SK-N-SH (cell line): ENCODE measurements at regions not wholly inside any gene's neighbourhood (a gene's known extent, or its start where the extent isn't known, plus 50 kb on each side); places are given as distances from the start of the nearest gene placed in this dataset.

ENCODE experiments used
- CTCF ChIA-PET: fragments of 300-600, 350-600 bp; formaldehyde crosslinking; extraction: SDS; loops from one replicate; lab custom pipeline; 2021; lab: Yijun Ruan, JAX
- POLR2A ChIA-PET: fragments of 350-600 bp; sonication (Branson Sonifier 250); formaldehyde crosslinking; extraction: SDS; loops from one replicate; lab custom pipeline; 2020; ENCODE audit warnings: antibody characterized with exemption, inconsistent platforms; lab: Yijun Ruan, JAX
- DNase-seq: peaks from one replicate; pipeline ENCODE4 v3.0.0; 2012
- H2AFZ ChIP-seq: fragments of 200-600 bp; sonication (generic); 2 replicates; pipeline ENCODE4 v1.8.1; 2016; ENCODE audit warnings: antibody characterized with exemption, mild to moderate bottlenecking, low read depth
- H3F3A ChIP-seq: fragments of 200-600 bp; sonication (generic); replicated peaks from 2 replicates; pipeline ENCODE3; 2016; ENCODE audit warnings: antibody characterized with exemption, mild to moderate bottlenecking; ENCODE audit not compliant: insufficient read depth
- H3K27ac ChIP-seq, 2 experiments: fragments of 200-500 bp in 1 of 2; fragments of 200-600 bp in 1 of 2; sonication (Bioruptor generic) in 1 of 2; sonication (generic), shearing (Covaris generic) in 1 of 2; 2 replicates each; pipeline versions ENCODE4 v1.5.1 to v1.6.1; 2014 to 2016; ENCODE audit warnings: low read depth in 2 of 2, inconsistent platforms in 1 of 2, low read length in 1 of 2, mild to moderate bottlenecking in 1 of 2, mixed read lengths in 1 of 2
- H3K27me3 ChIP-seq: fragments of 200-600 bp; sonication (generic), shearing (Covaris generic); 2 replicates; pipeline ENCODE4 v1.6.1; 2016; ENCODE audit warnings: mixed run types; ENCODE audit not compliant: insufficient read depth
- H3K36me3 ChIP-seq, 2 experiments: fragments of 200-500 bp in 1 of 2; fragments of 200-600 bp in 1 of 2; sonication (Bioruptor generic) in 1 of 2; sonication (generic) in 1 of 2; replicated peaks in 1 of 2; 2 replicates each; pipeline versions ENCODE3 to v1.5.1; 2014 to 2016; ENCODE audit warnings: low read length in 1 of 2, mild to moderate bottlenecking in 1 of 2; ENCODE audit not compliant: insufficient read depth in 2 of 2, control insufficient read depth in 1 of 2
- H3K4me1 ChIP-seq, 2 experiments: fragments of 200-500 bp in 1 of 2; fragments of 200-600 bp in 1 of 2; sonication (Bioruptor generic) in 1 of 2; sonication (generic), shearing (Covaris generic) in 1 of 2; 2 replicates each; pipeline versions ENCODE4 v1.5.1 to v1.6.1; 2014 to 2016; ENCODE audit warnings: low read depth in 1 of 2, low read length in 1 of 2, mixed run types in 1 of 2; ENCODE audit not compliant: insufficient read depth in 2 of 2, control insufficient read depth in 1 of 2
- H3K4me2 ChIP-seq: fragments of 200-600 bp; sonication (generic), shearing (Covaris generic); 2 replicates; pipeline ENCODE4 v1.6.1; 2017; ENCODE audit warnings: mixed run types
- H3K4me3 ChIP-seq, 2 experiments: fragments of 200-500 bp in 1 of 2; fragments of 200-600 bp in 1 of 2; sonication (Bioruptor generic) in 1 of 2; sonication (generic), shearing (Covaris generic) in 1 of 2; 2 replicates each; pipeline versions ENCODE4 v1.5.1 to v1.8.1; 2014 to 2016; ENCODE audit warnings: low read depth in 2 of 2, inconsistent platforms in 1 of 2, low read length in 1 of 2, mild to moderate bottlenecking in 1 of 2, mixed read lengths in 1 of 2, moderate library complexity in 1 of 2
- H3K79me2 ChIP-seq: fragments of 200-600 bp; sonication (generic); 2 replicates; pipeline ENCODE4 v1.8.1; 2017; ENCODE audit warnings: mild to moderate bottlenecking; ENCODE audit not compliant: insufficient read depth
- H3K9ac ChIP-seq: fragments of 200-600 bp; sonication (generic); 2 replicates; pipeline ENCODE4 v1.6.1; 2017; ENCODE audit warnings: mixed run types
- H3K9me2 ChIP-seq: fragments of 200-600 bp; sonication (generic); 2 replicates; pipeline ENCODE4 v1.6.1; 2017; ENCODE audit warnings: mixed run types
- H3K9me3 ChIP-seq: fragments of 200-600 bp; sonication (generic); 2 replicates; pipeline ENCODE4 v1.6.1; 2017; ENCODE audit warnings: mixed run types, mild to moderate bottlenecking, moderate library complexity
- H4K20me1 ChIP-seq: fragments of 200-600 bp; sonication (generic); 2 replicates; pipeline ENCODE4 v1.6.1; 2017; ENCODE audit warnings: mild to moderate bottlenecking, mixed run types; ENCODE audit not compliant: insufficient read depth
- CHD2 ChIP-seq: fragments of 150-350 bp; IDR thresholded peaks from 2 replicates; pipeline ENCODE4 v1.6.1; 2018; ENCODE audit warnings: low read length; ENCODE audit not compliant: partially characterized antibody
- FOSL2 ChIP-seq: IDR thresholded peaks from 2 replicates; pipeline ENCODE4 v1.4.0; 2012; ENCODE audit warnings: low read depth, mild to moderate bottlenecking, moderate library complexity, borderline replicate concordance
- FOXJ3 ChIP-seq: sonication (generic); formaldehyde crosslinking; IDR thresholded peaks from 2 replicates; pipeline ENCODE4 v1.5.1; 2020; ENCODE audit warnings: mild to moderate bottlenecking, missing genetic modification reagents
- FOXM1 ChIP-seq: IDR thresholded peaks from 2 replicates; pipeline ENCODE4 v1.4.0; 2012; ENCODE audit warnings: low read depth, mild to moderate bottlenecking
- IRF3 ChIP-seq: fragments of 150-350 bp; IDR thresholded peaks from 2 replicates; pipeline ENCODE4 v1.6.1; 2016; ENCODE audit warnings: mild to moderate bottlenecking, low read depth, low read length
- JUND ChIP-seq: IDR thresholded peaks from 2 replicates; pipeline ENCODE4 v1.4.0; 2012
- MAX ChIP-seq: IDR thresholded peaks from 2 replicates; pipeline ENCODE4 v1.4.0; 2012; ENCODE audit warnings: low read depth
- MXI1 ChIP-seq: IDR thresholded peaks from 2 replicates; pipeline ENCODE4 v1.6.1; 2012; ENCODE audit warnings: mild to moderate bottlenecking, low read depth, low read length, improper control_type of control experiment
- NFIC ChIP-seq: IDR thresholded peaks from 2 replicates; pipeline ENCODE4 v1.4.0; 2012; ENCODE audit warnings: borderline replicate concordance
- RCOR1 ChIP-seq: fragments of 150-350 bp; IDR thresholded peaks from 2 replicates; pipeline ENCODE4 v1.6.1; 2017; ENCODE audit warnings: antibody characterized with exemption, low read length
- REST ChIP-seq: IDR thresholded peaks from 2 replicates; pipeline ENCODE4 v1.6.1; 2012; ENCODE audit warnings: mild to moderate bottlenecking, low read depth, low read length, moderate library complexity
- RFX5 ChIP-seq: IDR thresholded peaks from 2 replicates; pipeline ENCODE4 v1.6.1; 2012; ENCODE audit warnings: mild to moderate bottlenecking, improper control_type of control experiment, low read length
- SIN3A ChIP-seq: IDR thresholded peaks from 2 replicates; pipeline ENCODE4 v1.6.1; 2012; ENCODE audit warnings: low read depth, mild to moderate bottlenecking, low read length, moderate library complexity, borderline replicate concordance
- TAF1 ChIP-seq: IDR thresholded peaks from 2 replicates; pipeline ENCODE4 v1.6.1; 2012; ENCODE audit warnings: low read depth, mild to moderate bottlenecking, low read length, moderate library complexity, borderline replicate concordance
- TCF12 ChIP-seq: IDR thresholded peaks from 2 replicates; pipeline ENCODE4 v1.4.0; 2012
- TEAD4 ChIP-seq: IDR thresholded peaks from 2 replicates; pipeline ENCODE4 v1.4.0; 2012; ENCODE audit warnings: mild to moderate bottlenecking, borderline replicate concordance; ENCODE audit not compliant: insufficient read depth
- USF2 ChIP-seq: fragments of 150-350 bp; IDR thresholded peaks from 2 replicates; pipeline ENCODE4 v1.6.1; 2017; ENCODE audit warnings: antibody characterized with exemption, low read length, low read depth, borderline replicate concordance
- ZBTB33 ChIP-seq: IDR thresholded peaks from 2 replicates; pipeline ENCODE4 v1.4.0; 2012; ENCODE audit warnings: low read depth, borderline replicate concordance
- WGBS: methylation state at CpG from one replicate; pipeline ENCODE4 v1.1.6; 2017; ENCODE audit warnings: low lambda C conversion rate; 5-methylcytosine and 5-hydroxymethylcytosine counted together

GRCh38 chr9:126173401-126173800 lies 153.2 kb upstream of the MVB12B start:
- H3K27me3 ChIP-seq = peaks cover 8% of the 10 kb centered on the region; the same call in 1 of the 2 replicates
- no peaks in the 10 kb centered on the region for H3K9me2 ChIP-seq
- H3K27ac ChIP-seq = no peak overlapping the region
- no peak overlapping the region for H3K4me3 ChIP-seq
- no peak overlapping the region for H3K4me2 ChIP-seq
- POLR2A ChIA-PET = no interaction called here
- no peaks in the 10 kb centered on the region for H3K9me3 ChIP-seq
- no peak overlapping the region for H3K9ac ChIP-seq
- H4K20me1 ChIP-seq = no peaks in the 10 kb centered on the region
- H3K79me2 ChIP-seq = no peaks in the 10 kb centered on the region
- DNase-seq = no peak
- CTCF ChIA-PET = no interaction called here
- TF ChIP-seq MAX (no peak), FOXJ3 (CRISPR knock-in tag) (no peak), CHD2 (no peak), MXI1 (no peak), USF2 (no peak), REST (no peak), FOSL2 (no peak), SIN3A (no peak), RFX5 (no peak), TEAD4 (no peak), RCOR1 (no peak), FOXM1 (no peak), IRF3 (no peak), TAF1 (no peak), JUND (no peak), NFIC (no peak), TCF12 (no peak), ZBTB33 (no peak)
- H3F3A ChIP-seq = no peaks in the 10 kb centered on the region
- H2AFZ ChIP-seq = no peak overlapping the region
- H3K4me1 ChIP-seq = peaks cover 0 to 5% of the 10 kb centered on the region in 2 experiments; a peak in 1 of 4 replicates
- no peaks in the 10 kb centered on the region for H3K36me3 ChIP-seq
- 40% methylated on average over 4 of the region's 7 CpGs for WGBS
